NCI-H146 (cell line): ENCODE measurements at regions not wholly inside any gene's neighbourhood (a gene's known extent, or its start where the extent isn't known, plus 50 kb on each side); places are given as distances from the start of the nearest gene placed in this dataset.

ENCODE experiments used
- DNase-seq: peaks from one replicate; lab custom pipeline; 2025; lab: John Stamatoyannopoulos, UW

- DNase-seq, result peak; percentile 89
Observed at GRCh38 chr6:132973514-132973993, 159.2 kb downstream of the RPS12 start.

DNA sequence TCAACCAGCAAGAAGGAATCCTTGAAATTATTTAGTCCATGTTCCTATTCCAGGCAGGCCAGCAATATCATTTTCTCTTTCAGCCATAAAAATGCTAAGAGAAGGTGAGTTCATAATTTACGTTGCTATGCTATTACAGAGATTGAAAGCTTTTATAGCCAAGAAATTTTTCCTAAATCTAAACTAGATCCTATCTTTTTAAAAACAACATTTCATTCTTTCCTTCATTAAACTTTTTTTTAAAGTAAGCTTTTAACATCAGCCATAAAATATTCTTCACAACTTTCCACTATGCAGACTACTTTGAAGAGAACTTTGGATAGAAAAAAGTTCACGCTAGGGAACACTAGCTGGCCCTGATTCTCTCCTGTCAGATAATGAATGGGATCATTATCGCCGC lies 159.8 kb downstream of the RPS12 start:
- DNase-seq, result no peak

DNA sequence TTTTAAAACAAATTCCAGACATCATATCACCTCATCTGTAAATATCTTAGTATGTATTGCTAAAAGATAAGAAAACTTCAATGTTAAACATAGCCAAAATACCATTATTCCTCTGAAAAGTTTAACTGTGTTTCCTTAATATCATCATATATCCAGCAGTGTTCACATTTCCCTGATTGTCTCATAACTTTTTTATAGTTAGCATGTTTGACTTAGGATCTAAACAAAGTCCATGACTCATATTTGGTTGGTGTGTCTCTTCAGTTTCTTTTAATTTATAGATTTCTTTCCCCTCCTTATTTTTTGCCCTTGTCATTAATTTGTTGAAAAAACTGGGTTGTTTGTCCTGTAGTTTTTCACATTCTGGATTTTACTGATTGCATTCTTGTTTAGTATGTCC lies 163.0 kb downstream of the RPS12 start:
- no peak for DNase-seq

- DNase-seq, result no peak
Observed at GRCh38 chr6:132978685-132979084, 164.3 kb downstream of the RPS12 start.

DNA sequence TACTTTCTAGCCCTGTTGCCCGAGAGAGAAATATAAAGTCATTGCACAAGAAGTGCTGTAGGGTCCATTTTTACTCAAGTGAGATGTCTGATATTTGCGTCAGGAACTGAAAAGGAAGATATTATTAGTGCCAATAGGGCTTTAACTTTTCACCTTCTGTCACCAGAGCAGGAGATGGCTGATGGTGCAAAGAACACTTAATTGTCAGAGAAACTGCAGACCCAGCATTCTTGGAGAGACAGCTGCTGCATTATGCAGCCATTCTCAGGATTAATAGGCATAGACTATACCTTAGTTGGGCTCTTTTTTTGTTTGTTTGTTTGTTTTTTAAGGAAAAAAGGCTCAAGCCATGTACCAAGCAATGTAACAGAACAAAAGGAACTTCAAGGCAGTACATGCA lies 179.4 kb downstream of the RPS12 start:
- no peak for DNase-seq

DNA sequence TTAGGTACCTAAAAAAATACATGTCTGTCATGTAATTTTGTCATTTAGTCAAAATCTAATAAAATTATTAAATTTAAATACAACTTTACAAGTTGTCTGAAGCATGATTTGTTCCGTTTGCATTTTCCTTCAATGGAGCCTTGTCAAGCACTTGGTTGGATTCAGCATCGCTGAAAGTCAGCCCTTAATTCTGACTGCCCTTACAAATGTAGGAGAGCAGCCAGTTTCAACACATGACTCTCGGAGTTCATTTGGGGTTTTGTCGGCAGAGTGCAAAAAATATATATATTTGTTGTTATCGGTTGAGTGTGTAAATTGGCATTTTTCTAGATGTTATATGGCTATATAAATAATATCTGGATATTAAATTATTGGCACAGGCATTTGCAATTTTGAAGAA lies 180.6 kb downstream of the RPS12 start:
- DNase-seq, result no peak

GRCh38 chr6:132995432-132995831 lies 181.1 kb downstream of the RPS12 start:
- no peak for DNase-seq

DNA sequence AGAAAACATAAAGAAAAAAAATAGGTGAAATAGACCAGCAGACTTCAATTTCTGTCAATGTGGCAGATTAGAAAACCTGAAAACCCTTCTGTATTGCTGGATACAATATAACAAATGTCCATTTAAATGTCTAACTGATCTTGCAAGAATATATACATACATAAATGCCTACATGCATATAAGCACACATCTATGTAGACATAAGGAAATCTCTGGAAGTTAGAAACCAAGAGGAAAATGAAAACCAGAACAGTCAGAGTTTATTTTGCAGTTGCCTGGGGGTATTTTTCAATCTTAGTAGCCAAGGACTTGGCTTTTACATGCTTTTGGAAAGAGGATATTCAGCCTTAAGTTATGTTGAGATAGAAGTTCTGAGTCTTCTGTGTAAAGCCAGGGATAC lies 184.0 kb downstream of the RPS12 start:
- no peak for DNase-seq

DNA sequence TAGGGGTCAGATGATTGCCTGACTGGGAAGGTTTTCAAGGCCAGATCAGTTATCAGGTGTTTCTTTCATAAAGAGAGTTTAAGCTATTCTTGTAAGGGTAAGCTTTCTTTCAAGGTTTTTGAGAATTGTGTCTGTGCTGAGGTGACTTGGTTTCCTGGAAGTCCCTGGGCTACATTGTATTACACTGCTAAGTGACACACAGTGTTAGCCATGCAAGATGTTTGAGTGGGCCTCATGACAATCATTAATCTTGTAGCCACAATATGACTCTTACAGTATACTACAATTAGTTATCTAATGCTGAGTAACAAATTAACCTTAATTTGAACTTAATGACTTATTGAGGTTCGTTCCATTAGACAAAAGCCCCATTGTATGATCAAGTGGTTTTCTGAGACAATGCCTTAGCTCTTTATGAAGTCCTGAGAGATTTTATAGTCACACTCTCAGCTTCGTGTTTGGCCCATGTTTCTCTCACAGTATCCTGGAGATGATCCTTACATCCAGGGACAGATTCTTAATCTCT lies 186.7 kb downstream of the RPS12 start:
- no peak for DNase-seq

DNA sequence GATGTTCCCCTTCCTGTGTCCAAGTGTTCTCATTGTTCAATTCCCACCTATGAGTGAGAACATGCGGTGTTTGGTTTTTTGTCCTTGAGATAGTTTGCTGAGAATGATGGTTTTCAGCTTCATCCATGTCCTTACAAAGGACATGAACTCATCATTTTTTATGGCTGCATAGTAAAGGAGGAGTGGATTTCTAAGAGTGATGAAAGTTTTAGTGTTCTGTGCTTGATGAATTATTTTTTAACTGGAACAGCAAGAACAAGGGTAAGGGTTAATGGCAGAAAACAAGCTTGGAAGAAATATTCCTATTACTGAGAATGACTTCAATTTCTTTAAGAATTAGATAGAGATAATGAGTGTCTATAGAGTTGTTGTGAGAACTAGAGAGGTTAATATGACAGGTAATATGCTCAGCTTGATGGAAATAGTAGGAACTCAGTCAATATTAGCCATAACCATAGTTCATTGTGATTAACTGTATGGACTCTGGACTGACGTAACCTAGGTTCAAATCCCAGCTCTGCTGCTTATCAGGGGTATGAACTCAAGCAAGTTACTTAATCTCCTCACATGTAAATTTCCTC lies 190.0 kb downstream of the RPS12 start:
- no peak for DNase-seq

DNA sequence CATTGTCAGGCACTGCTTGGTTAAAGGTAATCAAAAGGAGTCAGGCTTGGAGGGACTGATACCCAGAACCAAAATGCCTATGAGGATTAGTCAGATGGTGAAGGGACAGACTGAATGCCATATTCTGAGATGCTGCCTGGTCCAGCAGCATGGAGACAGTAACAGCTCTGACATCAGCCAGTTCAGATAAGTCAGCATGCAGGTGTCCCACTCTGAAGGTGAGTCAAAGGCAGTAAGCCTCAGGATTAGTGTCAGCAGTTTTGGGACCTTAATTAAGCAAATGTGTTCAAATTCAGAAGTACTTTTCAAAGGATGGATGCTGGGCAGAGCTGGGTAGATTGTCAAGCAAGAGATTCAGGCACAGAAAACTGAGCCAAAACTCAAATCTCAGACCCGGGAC lies 198.4 kb downstream of the RPS12 start:
- DNase-seq, result no peak

GRCh38 chr6:133016631-133017030 lies 202.3 kb downstream of the RPS12 start:
- DNase-seq, result no peak

DNA sequence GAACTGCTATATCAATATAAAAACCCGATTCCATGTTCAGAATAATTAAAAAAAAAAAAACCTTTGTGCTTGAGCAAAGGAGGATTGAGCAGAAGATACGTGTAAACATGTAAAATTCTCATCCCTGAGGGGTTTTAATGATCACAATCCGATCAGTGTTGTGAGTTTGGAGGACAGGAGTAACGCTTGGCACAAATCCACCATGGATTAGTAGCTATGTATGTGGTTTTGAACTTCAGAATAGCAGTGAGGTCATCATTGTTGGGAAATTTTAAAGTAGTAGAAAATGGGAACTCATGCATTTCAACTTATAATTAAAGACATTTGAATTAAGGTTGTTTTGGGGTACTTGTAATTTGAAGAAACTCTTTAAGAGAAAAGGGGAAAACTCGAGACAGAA lies 203.2 kb downstream of the RPS12 start:
- no peak for DNase-seq

GRCh38 chr6:133026705-133027104 lies 212.3 kb downstream of the RPS12 start:
- DNase-seq, result no peak

GRCh38 chr6:133033263-133033662 lies 207.9 kb upstream of the EYA4 start:
- DNase-seq, result no peak

- DNase-seq, result peak; percentile 81
Observed at GRCh38 chr6:133034509-133035206, 206.5 kb upstream of the EYA4 start.

- DNase-seq, result peak; percentile 47
Observed at GRCh38 chr6:133040094-133040802, 200.9 kb upstream of the EYA4 start.

- DNase-seq, result peak; percentile 74
Observed at GRCh38 chr6:133040803-133041419, 200.2 kb upstream of the EYA4 start.

GRCh38 chr6:133042550-133043120 lies 198.5 kb upstream of the EYA4 start:
- DNase-seq, result no peak

DNA sequence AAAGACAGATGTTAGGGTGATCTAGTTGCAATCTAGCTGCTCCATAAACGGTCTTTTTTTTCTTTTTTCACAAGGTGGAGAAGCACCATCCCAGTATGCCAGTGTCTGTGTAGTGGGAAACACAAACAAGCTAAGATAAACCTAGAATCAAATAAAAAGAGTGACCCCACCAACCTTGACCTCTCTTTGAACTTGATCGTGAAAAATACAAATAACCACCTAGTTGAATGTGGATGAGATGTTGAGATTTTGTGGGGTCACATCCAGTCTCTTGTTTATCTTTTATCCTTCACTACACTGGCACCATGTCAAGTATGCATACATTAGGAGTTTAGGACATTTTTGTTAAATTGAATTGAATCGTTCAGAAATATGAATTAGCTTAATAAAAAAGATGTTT lies 194.6 kb upstream of the EYA4 start:
- no peak for DNase-seq

- no peak for DNase-seq
Observed at GRCh38 chr6:133047065-133047665, 194.0 kb upstream of the EYA4 start.

GRCh38 chr6:133047706-133048105 lies 193.5 kb upstream of the EYA4 start:
- no peak for DNase-seq
